AG10803 (cell line): ENCODE measurements at regions not wholly inside any gene's neighbourhood (a gene's known extent, or its start where the extent isn't known, plus 50 kb on each side); places are given as distances from the start of the nearest gene placed in this dataset.
"Not testable (repeated sequence)": the region's sequence is repeated elsewhere in the genome, so short reads cannot be mapped to it uniquely, and the experiment has no call there.

Experiments
- DNase-seq: peaks from one replicate; pipeline ENCODE4 v3.0.0; 2010; ENCODE audit warnings: low read depth
- H3K4me3 ChIP-seq: 2 replicates; pipeline ENCODE4 v1.5.1; 2011; ENCODE audit warnings: mild to moderate bottlenecking, low read length, control low read depth
- TF ChIP-seq, protein P1 (sequence below): conservative IDR thresholded peaks from 2 replicates; pipeline ENCODE4 v1.5.1; 2011; ENCODE audit warnings: mild to moderate bottlenecking, low read length, control low read depth, inconsistent platforms

DNA sequence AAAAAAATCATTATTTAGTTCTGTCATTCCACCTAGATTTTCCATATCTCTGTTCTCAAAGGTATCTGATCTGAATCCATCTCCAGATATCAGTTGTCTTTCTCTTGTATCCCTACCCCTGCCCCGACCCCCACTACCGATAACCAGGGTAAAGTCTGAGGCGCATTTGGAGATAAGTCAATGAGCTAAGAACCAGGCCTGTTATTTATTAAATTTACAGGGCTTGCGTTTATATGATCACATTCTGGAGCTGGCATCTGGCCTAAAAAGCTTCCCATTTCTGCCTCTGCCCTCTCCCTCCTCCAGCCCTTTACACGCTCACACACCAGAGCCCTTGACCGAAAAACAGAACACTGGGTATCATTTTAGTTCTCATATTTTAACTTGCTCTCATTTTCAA is 144.7 kb downstream of the ALDH8A1 start:
- no peak for DNase-seq

DNA sequence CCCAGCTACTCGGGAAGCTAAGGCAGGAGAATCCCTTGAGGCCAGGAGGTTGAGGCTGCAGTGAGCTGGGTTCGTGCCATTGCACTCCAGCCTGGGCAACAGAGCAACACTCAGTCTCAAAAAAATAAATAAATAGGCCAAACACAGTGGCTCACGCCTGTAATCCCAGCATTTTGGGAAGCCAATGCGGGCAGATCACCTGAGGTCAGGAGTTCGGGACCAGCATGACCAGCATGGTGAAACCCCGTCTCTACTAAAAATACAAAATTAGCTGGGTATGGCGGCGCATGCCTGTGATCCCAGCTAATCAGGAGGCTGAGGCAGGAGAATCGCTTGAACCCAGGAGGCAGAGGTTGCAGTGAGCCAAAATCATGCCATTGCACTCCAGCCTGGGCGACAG is 145.6 kb downstream of the ALDH8A1 start:
- not testable (repeated sequence) for H3K4me3 ChIP-seq, DNase-seq

More for the DNA sequence above, 144.7 kb downstream of the ALDH8A1 start:
- H3K4me3 ChIP-seq = no peak overlapping the region
- TF ChIP-seq, protein P1, sequence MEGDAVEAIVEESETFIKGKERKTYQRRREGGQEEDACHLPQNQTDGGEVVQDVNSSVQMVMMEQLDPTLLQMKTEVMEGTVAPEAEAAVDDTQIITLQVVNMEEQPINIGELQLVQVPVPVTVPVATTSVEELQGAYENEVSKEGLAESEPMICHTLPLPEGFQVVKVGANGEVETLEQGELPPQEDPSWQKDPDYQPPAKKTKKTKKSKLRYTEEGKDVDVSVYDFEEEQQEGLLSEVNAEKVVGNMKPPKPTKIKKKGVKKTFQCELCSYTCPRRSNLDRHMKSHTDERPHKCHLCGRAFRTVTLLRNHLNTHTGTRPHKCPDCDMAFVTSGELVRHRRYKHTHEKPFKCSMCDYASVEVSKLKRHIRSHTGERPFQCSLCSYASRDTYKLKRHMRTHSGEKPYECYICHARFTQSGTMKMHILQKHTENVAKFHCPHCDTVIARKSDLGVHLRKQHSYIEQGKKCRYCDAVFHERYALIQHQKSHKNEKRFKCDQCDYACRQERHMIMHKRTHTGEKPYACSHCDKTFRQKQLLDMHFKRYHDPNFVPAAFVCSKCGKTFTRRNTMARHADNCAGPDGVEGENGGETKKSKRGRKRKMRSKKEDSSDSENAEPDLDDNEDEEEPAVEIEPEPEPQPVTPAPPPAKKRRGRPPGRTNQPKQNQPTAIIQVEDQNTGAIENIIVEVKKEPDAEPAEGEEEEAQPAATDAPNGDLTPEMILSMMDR = no peak

DNA sequence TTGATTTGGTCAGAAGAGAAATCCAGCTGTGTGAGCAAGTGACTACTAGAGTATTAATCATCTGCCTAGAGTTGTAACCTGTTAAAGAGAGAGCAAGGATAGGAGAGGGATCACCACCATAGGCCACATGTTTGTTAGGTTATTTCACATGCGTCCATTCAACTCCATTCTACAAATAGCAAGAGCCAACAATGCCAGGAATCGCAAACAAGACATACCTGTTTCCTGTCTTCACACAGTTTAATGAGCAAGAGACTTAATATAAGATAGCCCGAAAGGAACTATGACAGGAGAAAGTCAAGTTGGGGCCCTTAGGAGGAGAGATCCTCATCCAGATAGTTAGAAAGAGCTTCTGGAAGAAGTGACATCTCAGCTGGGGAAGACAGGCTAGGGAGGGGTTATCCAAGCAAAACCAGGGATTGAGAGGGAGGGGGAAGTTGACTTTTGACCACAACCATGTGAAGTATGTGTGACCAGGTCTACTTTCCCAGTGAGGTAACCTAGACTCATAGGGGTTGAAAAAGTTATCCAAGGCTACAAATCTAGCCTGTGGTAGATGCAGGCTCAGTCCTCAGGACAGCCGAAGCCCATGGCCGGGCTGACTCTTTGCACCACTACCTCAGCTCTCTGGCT is 147.4 kb downstream of the ALDH8A1 start:
- TF ChIP-seq, protein P1 = no peak
- H3K4me3 ChIP-seq = no peak overlapping the region
- DNase-seq = peak; percentile 34

DNA sequence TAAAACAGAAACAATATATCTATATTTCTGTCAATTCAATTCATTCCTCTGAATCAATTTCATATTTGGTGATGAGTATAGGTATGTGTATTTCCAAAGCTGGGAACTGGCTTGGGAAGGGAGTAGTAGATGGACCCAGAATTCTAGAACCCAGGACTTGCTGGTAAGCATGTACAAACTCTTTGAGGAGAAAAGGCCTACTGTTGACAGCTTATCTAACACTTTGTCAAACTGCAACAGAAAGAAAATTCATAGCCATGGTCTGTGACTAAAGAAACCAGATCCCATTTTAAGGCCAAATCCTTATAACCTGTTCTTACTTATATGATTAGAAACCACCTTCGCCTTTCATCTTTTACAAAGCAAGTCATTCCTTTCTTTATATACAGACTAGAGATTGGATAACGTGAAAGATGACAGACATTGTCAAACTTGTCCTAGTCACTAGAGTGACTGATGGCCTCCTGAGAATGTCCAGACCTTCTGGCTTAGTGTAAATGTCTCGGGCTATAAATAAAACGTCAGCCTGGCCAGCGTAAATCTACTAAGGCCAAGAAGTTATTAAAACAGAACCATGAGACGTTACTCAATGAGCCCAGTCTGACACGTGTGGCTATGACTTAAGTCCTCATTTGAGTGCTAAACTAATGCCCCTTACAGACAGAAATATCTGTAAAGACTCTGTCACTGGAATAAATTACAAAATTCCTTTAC is 152.3 kb downstream of the ALDH8A1 start:
- no peak for DNase-seq
- H3K4me3 ChIP-seq = no peak overlapping the region
- TF ChIP-seq, protein P1 = no peak

DNA sequence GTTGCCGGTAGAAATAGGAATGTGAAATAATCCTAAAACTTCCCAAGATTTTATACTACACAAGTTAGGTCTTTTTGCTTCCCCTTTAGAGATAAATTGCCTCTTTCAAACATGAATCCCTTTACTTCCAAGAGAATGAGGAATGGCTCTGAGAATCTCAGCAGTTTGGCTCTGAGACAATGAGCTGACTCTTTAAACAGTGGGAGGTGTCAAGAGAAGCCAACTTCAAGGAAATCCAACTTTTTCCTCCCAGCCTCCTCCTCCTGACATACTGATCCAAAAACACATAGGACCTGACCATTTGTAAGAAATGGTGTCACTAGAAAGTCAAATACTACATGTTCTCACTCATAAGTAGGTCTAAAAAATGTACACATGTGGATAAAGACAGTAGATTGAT is 154.2 kb downstream of the ALDH8A1 start:
- TF ChIP-seq, protein P1 = no peak
- H3K4me3 ChIP-seq = no peak overlapping the region
- no peak for DNase-seq

DNA sequence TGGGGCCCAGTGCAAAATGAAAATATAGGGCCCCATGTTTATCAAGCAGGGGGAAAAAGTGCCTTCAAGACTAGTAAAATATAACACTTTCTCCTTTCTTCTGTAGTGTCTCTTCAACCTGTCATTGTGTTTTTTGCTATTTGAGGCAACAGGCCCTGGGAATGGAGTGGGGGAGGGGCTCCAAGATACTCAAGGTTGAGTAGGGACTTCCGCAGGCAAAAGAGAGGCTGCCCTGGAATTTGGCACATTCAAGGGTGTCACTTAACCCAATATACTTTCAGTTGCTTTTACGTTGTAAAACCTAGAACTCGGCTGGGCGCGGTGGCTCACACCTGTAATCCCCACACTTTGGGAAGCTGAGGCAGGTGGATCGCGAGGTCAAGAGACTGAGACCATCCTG is 154.9 kb downstream of the ALDH8A1 start:
- TF ChIP-seq, protein P1 = no peak

DNA sequence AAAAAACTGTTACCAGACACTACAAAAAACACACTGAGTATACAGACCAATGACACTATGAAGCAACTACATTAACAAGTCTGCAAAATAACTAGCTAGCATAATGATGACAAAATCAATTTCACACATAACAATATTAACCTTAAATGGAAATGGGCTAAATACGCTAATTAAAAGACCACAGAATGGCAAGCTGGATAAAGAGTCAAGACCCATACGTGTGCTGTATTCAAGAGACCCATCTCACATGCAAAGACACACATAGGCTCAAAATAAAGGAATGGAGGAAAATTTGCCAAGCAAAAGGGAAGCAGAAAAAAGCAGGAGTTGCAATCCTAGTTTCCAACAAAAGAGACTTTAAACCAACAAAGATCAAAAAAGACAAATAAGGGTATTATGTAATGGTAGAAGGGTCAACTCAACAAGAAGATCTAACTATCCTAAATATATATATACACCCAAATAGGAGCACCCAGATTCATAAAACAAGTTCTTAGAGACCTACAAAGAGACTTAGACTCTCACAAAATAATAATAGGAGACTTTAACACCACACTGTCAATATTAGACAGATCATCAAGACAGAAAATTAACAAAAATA is 158.6 kb downstream of the ALDH8A1 start:
- not testable (repeated sequence) for DNase-seq, H3K4me3 ChIP-seq

More for the DNA sequence above, 154.9 kb downstream of the ALDH8A1 start:
- H3K4me3 ChIP-seq = no peak overlapping the region
- no peak for DNase-seq

DNA sequence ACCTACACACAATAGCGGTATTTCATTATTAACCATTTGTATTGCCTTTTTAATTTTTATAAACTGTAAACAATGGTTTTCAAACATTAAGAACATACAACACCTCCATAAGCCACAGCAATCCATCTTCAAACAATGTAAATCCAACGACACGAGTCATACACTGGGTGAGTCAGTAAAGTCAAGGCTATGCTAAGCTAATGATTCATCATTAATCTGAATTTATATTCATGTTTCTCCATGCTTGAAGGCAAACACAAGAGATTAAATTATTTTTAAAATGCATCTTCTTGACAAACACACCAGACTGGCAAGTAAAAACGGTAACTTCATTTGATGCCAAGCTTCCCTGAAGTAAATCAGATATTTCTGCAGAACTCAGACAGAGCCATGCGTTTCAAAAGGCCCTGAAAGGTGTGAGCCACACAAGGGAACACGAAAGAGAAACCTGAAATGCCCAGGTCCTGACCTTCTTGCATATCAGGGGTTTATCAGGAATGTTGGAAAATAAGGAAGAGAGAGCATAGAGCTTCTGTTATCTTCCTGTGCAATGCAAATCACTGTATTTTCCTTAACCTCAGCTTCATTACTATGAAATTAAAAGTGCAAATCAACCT is 162.5 kb downstream of the ALDH8A1 start:
- TF ChIP-seq, protein P1 = no peak
- H3K4me3 ChIP-seq = no peak overlapping the region
- peak; percentile 62 for DNase-seq
